ENCODE measurements at regions not wholly inside any gene's neighbourhood (a gene's known extent, or its start where the extent isn't known, plus 50 kb on each side); places are given as distances from the start of the nearest gene placed in this dataset.
"Not testable (repeated sequence)": the region's sequence is repeated elsewhere in the genome, so short reads cannot be mapped to it uniquely, and the experiment has no call there.

DNA sequence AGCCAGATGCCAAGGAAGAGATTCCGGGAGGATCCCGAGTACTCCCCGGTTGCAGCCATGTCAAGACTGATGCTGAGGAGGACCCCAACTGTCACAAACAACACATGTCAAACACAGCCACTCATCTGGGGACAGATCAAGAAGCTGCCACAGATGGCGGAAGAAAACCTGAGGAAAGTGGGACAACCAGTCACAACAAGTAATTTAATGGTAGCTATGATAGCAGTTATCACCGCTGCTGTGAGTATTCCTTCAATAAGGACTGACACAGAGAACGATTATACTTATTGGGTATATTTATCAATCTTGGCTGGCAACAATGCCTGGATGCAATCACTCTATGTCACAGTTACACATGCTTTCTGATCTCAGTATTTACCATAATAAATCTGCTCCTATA, 763.4 kb downstream of the DHX35 start:
- POLR2A ChIA-PET (ENCODE audit: partially characterized antibody); H3K4me1 Mint-ChIP-seq; CTCF ChIA-PET (ENCODE audit: partially characterized antibody): not testable (repeated sequence)

DNA sequence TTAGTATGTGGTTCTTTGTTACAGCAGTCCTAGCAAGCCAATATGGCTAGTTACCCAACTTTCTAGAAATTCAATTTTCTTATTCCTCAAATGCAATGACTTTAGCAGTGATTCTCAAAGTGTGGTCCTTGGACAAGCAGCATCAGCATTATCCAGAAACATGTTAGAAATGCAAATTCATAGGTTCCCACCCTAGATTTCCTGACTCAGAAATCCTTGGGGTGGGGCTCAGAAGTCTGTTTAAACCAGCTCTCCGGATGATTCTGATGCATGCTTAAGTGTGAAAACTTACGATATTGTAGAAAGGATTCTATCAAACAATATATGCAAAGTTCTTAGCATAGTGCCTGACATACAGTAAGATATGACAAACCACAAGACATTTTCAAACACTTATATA, 757.1 kb downstream of the DHX35 start:
- Mint-ChIP-seq H3K4me3 (no peak overlapping the region), H3K27me3 (peaks cover 0 to 4% of the 10 kb centered on the region in 2 donors), H3K4me1 (no peaks in the 10 kb centered on the region), H3K36me3 (no peaks in the 10 kb centered on the region), H3K9me3 (peaks cover 0 to 9% (median 2%) of the 10 kb centered on the region in 8 donors), H3K27ac (no peak overlapping the region)
- intact Hi-C loops (cut with micrococcal nuclease): no loop called here
- Histone ChIP-seq H3K4me1 (ENCODE audit: insufficient read depth, low read length) (no peaks in the 10 kb centered on the region), H3K27me3 (ENCODE audit: insufficient read depth, low read length) (no peaks in the 10 kb centered on the region), H3K27ac (ENCODE audit: low read depth, low read length) (no peak overlapping the region), H3K36me3 (ENCODE audit: insufficient read depth, low read length) (no peaks in the 10 kb centered on the region), H3K4me3 (ENCODE audit: low read length in 2 of 2) (no peak overlapping the region), H3K9me3 (ENCODE audit: control insufficient read depth in 1 of 2, low read length in 2 of 2) (no peaks in the 10 kb centered on the region)
- POLR2A ChIA-PET (ENCODE audit: partially characterized antibody): no interaction called here
- CTCF ChIA-PET (ENCODE audit: partially characterized antibody): no interaction called here
- no peak for DNase-seq

More for the DNA sequence above, 763.4 kb downstream of the DHX35 start:
- H3K36me3 ChIP-seq (ENCODE audit: insufficient read depth, low read length); intact Hi-C loops (cut with micrococcal nuclease); H3K4me1 ChIP-seq (ENCODE audit: insufficient read depth, low read length); H3K27me3 ChIP-seq (ENCODE audit: insufficient read depth, low read length); H3K27ac ChIP-seq (ENCODE audit: low read depth, low read length); H3K27me3 Mint-ChIP-seq; H3K4me3 Mint-ChIP-seq; H3K36me3 Mint-ChIP-seq; H3K27ac Mint-ChIP-seq; DNase-seq; H3K4me3 ChIP-seq (ENCODE audit: low read length in 2 of 2); H3K9me3 ChIP-seq (ENCODE audit: control insufficient read depth in 1 of 2, low read length in 2 of 2): not testable (repeated sequence)
- H3K9me3 Mint-ChIP-seq: peaks cover 0 to 52% (median 42%) of the 10 kb centered on the region in 8 donors

DNA sequence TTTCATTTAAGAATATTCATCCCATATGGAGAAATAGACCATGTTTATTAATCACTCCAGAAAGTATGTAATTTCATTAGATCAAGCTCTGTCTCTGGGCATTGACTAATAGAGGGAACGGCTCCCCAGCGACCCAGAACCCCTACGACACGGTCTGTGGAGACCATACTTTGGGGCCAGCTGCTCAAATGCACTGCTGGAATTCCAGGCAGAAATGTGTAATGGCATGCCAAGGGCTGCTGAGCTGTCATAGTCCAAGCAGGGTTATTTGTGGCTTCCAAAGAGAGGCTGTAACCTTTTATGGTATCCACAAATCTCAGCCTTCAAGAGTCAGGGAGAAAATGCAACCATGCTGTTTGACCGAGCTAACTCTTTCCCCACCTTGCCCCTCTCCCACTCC, 755.8 kb downstream of the DHX35 start:
- no peak for DNase-seq
- ChIA-PET POLR2A (ENCODE audit: partially characterized antibody) (no interaction called here), CTCF (ENCODE audit: partially characterized antibody) (no interaction called here)
- peaks cover 0 to 6% of the 10 kb centered on the region in 2 donors for H3K27me3 Mint-ChIP-seq
- H3K9me3 Mint-ChIP-seq: peaks cover 0 to 4% (median 2%) of the 10 kb centered on the region in 8 donors
- H3K36me3 ChIP-seq (ENCODE audit: insufficient read depth, low read length): no peaks in the 10 kb centered on the region
- H3K27me3 ChIP-seq (ENCODE audit: insufficient read depth, low read length): no peaks in the 10 kb centered on the region
- H3K4me3 ChIP-seq (ENCODE audit: low read length in 2 of 2): no peak overlapping the region
- no peaks in the 10 kb centered on the region for H3K4me1 ChIP-seq (ENCODE audit: insufficient read depth, low read length)
- no peaks in the 10 kb centered on the region for H3K4me1 Mint-ChIP-seq
- intact Hi-C loops (cut with micrococcal nuclease): no loop called here
- no peak overlapping the region for H3K27ac ChIP-seq (ENCODE audit: low read depth, low read length)
- no peak overlapping the region for H3K4me3 Mint-ChIP-seq
- H3K27ac Mint-ChIP-seq: no peak overlapping the region
- no peaks in the 10 kb centered on the region for H3K9me3 ChIP-seq (ENCODE audit: control insufficient read depth in 1 of 2, low read length in 2 of 2)
- H3K36me3 Mint-ChIP-seq: no peaks in the 10 kb centered on the region

DNA sequence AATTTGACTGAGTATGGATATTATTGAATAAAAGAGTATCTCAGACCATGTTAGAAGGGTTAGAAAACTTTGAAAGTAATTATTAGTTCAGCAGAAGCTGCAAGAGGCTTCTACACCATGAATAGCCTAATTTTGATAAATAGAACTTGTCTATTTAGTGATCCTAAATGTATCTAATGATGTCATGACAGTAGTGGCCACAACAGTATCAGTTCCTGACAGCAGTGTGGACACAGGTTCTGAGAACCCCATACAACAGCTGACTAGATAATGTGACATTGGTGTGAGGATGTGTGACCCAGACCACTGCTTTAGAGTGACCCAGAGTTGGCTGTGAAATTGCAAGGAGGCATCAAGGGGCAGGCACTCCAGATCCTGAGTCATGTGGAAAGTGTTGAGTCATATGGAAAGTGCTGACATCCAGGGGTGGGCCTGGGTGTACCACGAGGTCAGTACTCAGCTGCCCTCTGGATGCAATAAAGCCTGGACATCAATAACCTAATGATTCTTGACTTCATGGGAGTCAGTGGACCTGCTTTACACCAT, 754.7 kb downstream of the DHX35 start:
- Mint-ChIP-seq H3K27ac (no peak overlapping the region), H3K9me3 (peaks cover 0 to 4% (median under 1%) of the 10 kb centered on the region in 8 donors), H3K36me3 (no peaks in the 10 kb centered on the region), H3K27me3 (peaks cover 0 to 4% of the 10 kb centered on the region in 2 donors), H3K4me1 (no peaks in the 10 kb centered on the region), H3K4me3 (no peak overlapping the region)
- Histone ChIP-seq H3K4me1 (ENCODE audit: insufficient read depth, low read length) (no peaks in the 10 kb centered on the region), H3K9me3 (ENCODE audit: control insufficient read depth in 1 of 2, low read length in 2 of 2) (no peaks in the 10 kb centered on the region), H3K27ac (ENCODE audit: low read depth, low read length) (no peak overlapping the region), H3K36me3 (ENCODE audit: insufficient read depth, low read length) (no peaks in the 10 kb centered on the region), H3K4me3 (ENCODE audit: low read length in 2 of 2) (no peak overlapping the region), H3K27me3 (ENCODE audit: insufficient read depth, low read length) (no peaks in the 10 kb centered on the region)
- intact Hi-C loops (cut with micrococcal nuclease): no loop called here
- POLR2A ChIA-PET (ENCODE audit: partially characterized antibody): no interaction called here
- CTCF ChIA-PET (ENCODE audit: partially characterized antibody): no interaction called here
- DNase-seq: no peak

DNA sequence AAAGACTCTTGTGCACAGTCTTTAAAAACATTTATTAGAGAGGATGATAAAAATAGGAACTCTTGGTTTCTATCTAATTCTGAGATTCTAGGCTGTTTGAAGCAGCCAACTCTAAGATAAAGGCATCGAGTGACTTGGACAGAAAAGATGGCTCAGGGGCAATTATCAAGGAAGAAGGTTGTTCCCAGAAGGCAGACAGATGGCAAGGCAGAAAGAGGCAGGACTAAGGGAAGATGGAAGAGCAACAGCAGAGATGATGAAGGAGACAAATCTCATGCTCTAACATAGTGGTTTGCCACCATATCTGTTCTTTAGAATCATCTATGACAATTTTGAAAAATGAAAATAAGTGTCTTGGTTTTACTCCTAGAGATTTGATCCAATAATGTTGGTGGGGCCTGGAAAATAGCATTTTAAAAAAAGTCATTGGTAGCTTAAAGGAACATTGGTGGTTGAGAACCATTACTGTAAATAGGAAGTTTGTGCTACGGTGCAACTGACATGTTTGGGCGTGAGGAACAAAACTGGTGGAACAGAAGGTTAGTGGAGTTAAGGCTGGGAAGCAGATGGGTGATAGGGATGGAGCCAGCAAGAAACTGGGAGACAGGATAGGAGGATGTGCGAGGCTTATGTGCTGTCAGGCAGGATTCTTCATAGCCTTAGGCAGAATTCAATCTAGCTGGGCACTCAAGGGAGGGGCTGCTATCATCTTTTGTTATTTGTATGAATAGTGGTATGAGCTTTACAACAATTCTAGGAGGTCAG, 751.1 kb downstream of the DHX35 start:
- H3K4me3 ChIP-seq (ENCODE audit: low read length in 2 of 2): no peak overlapping the region
- intact Hi-C loops (cut with micrococcal nuclease): no loop called here
- Mint-ChIP-seq H3K27ac (no peak overlapping the region), H3K27me3 (peaks cover 0 to 4% of the 10 kb centered on the region in 2 donors), H3K4me1 (no peaks in the 10 kb centered on the region), H3K4me3 (no peak overlapping the region), H3K36me3 (no peaks in the 10 kb centered on the region), H3K9me3 (peaks cover 0 to 5% (median under 1%) of the 10 kb centered on the region in 8 donors)
- H3K9me3 ChIP-seq (ENCODE audit: control insufficient read depth in 1 of 2, low read length in 2 of 2): no peaks in the 10 kb centered on the region
- no peaks in the 10 kb centered on the region for H3K4me1 ChIP-seq (ENCODE audit: insufficient read depth, low read length)
- DNase-seq: no peak
- H3K36me3 ChIP-seq (ENCODE audit: insufficient read depth, low read length): no peaks in the 10 kb centered on the region
- no peak overlapping the region for H3K27ac ChIP-seq (ENCODE audit: low read depth, low read length)
- H3K27me3 ChIP-seq (ENCODE audit: insufficient read depth, low read length): no peaks in the 10 kb centered on the region
- ChIA-PET POLR2A (ENCODE audit: partially characterized antibody) (no interaction called here), CTCF (ENCODE audit: partially characterized antibody) (no interaction called here)

DNA sequence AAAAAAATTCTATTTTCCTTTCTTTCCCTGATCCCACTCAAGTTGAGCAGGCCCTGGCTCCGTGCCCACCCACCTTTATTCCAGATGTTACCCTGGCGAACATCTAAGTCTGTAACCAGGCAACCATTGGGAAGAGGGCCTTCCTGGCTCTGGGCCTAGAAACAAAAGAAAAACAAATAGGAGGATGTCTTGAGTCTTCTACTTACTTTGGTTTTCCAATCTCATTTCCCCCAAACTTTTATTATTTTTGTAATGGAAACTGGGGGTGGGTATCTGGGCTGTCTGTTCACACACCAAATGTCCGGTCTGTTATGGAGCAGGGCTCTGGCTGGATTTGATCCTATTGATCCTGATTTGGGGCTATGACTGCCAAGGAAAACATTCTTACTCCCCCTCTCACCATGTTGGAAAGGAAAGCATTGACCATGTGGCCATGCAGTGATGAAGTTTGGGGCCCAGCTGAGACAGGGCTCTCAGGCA, 744.1 kb downstream of the DHX35 start:
- H3K27ac ChIP-seq (ENCODE audit: low read depth, low read length): no peak overlapping the region
- H3K4me1 ChIP-seq (ENCODE audit: insufficient read depth, low read length): no peaks in the 10 kb centered on the region
- H3K36me3 ChIP-seq (ENCODE audit: insufficient read depth, low read length): no peaks in the 10 kb centered on the region
- Mint-ChIP-seq H3K36me3 (no peaks in the 10 kb centered on the region), H3K4me3 (no peak overlapping the region), H3K27ac (no peak overlapping the region), H3K4me1 (no peaks in the 10 kb centered on the region), H3K27me3 (no peaks in the 10 kb centered on the region), H3K9me3 (peaks cover 0 to 3% (median 0%) of the 10 kb centered on the region in 8 donors)
- ChIA-PET CTCF (ENCODE audit: partially characterized antibody) (no interaction called here), POLR2A (ENCODE audit: partially characterized antibody) (no interaction called here)
- no peaks in the 10 kb centered on the region for H3K27me3 ChIP-seq (ENCODE audit: insufficient read depth, low read length)
- no peak overlapping the region for H3K4me3 ChIP-seq (ENCODE audit: low read length in 2 of 2)
- intact Hi-C loops (cut with micrococcal nuclease): no loop called here
- H3K9me3 ChIP-seq (ENCODE audit: control insufficient read depth in 1 of 2, low read length in 2 of 2): no peaks in the 10 kb centered on the region
- DNase-seq: no peak

DNA sequence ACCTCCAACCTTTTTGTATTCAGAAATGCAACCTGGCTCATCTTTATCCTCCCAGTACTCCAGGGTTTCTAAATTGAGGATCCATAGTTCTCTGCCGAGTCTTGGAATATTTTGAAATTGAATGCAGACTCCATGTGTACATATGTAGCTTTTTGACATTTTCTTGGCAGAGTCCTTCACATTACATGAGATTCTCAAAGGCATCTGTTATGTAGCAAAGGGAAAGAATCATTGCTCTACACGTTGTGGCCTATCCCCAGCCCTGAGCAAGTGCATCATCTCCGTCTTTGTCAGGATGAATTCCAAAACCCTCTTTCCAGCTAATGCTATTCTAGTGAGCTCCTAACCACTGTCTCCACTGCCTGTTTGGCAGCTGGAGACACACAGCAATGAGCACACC, 742.9 kb downstream of the DHX35 start:
- H3K27ac ChIP-seq (ENCODE audit: low read depth, low read length): no peak overlapping the region
- ChIA-PET CTCF (ENCODE audit: partially characterized antibody) (no interaction called here), POLR2A (ENCODE audit: partially characterized antibody) (no interaction called here)
- no peak for DNase-seq
- Mint-ChIP-seq H3K36me3 (no peaks in the 10 kb centered on the region), H3K27ac (no peak overlapping the region), H3K4me1 (no peaks in the 10 kb centered on the region), H3K27me3 (no peaks in the 10 kb centered on the region), H3K4me3 (no peak overlapping the region), H3K9me3 (peaks cover 0 to 4% (median under 1%) of the 10 kb centered on the region in 8 donors)
- no peaks in the 10 kb centered on the region for H3K4me1 ChIP-seq (ENCODE audit: insufficient read depth, low read length)
- no peak overlapping the region for H3K4me3 ChIP-seq (ENCODE audit: low read length in 2 of 2)
- no peaks in the 10 kb centered on the region for H3K27me3 ChIP-seq (ENCODE audit: insufficient read depth, low read length)
- intact Hi-C loops (cut with micrococcal nuclease): no loop called here
- H3K36me3 ChIP-seq (ENCODE audit: insufficient read depth, low read length): no peaks in the 10 kb centered on the region
- H3K9me3 ChIP-seq (ENCODE audit: control insufficient read depth in 1 of 2, low read length in 2 of 2): no peaks in the 10 kb centered on the region
